A673 (cell line): ENCODE measurements at regions not wholly inside any gene's neighbourhood (a gene's known extent, or its start where the extent isn't known, plus 50 kb on each side); places are given as distances from the start of the nearest gene placed in this dataset.

Experiments used
- BruUV-seq: library from RNA; stranded (reverse); fragments of 400-500 nt; replicated peaks from 2 replicates; lab custom pipeline; 2021; lab: Mats Ljungman, UMichigan
- CTCF ChIA-PET: fragments of 300-600 bp; sonication (Branson Sonifier 250); formaldehyde crosslinking; loops from one replicate; lab custom pipeline; 2022; ENCODE audit warnings: antibody characterized with exemption; lab: Charles Lee
- POLR2A ChIA-PET: fragments of 300-600 bp; sonication (Branson Sonifier 250); formaldehyde crosslinking; loops from one replicate; lab custom pipeline; 2022; ENCODE audit warnings: antibody characterized with exemption; ENCODE audit not compliant: low non-redundant PET; lab: Charles Lee
- DNase-seq: peaks from one replicate; pipeline ENCODE4 v3.0.0-alpha.2; 2015; ENCODE audit warnings: low spot score
- H3K27ac ChIP-seq: fragments of 200-600 bp; sonication (generic); 2 replicates; pipeline ENCODE4 v1.5.1; 2016; ENCODE audit warnings: mixed run types, low read depth, mild to moderate bottlenecking, mixed read lengths, antibody characterized with exemption, low read length; ENCODE audit not compliant: poor library complexity, severe bottlenecking
- H3K27me3 ChIP-seq: fragments of 200-600 bp; sonication (generic); replicated peaks from 2 replicates; pipeline ENCODE4 v1.6.1; 2017; ENCODE audit warnings: mixed run types, low read depth, mild to moderate bottlenecking, mixed read lengths, antibody characterized with exemption, low read length; ENCODE audit not compliant: insufficient read depth, poor library complexity
- H3K36me3 ChIP-seq: fragments of 200-600 bp; sonication (generic); 2 replicates; pipeline ENCODE4 v1.6.1; 2016; ENCODE audit warnings: mixed run types, mild to moderate bottlenecking, mixed read lengths, antibody characterized with exemption, low read length; ENCODE audit not compliant: insufficient read depth, poor library complexity, severe bottlenecking
- H3K4me1 ChIP-seq: fragments of 200-600 bp; sonication (generic); 2 replicates; pipeline ENCODE4 v1.6.1; 2017; ENCODE audit warnings: mixed run types, mild to moderate bottlenecking, mixed read lengths, antibody characterized with exemption, low read length; ENCODE audit not compliant: insufficient read depth, poor library complexity, severe bottlenecking
- H3K4me3 ChIP-seq: fragments of 200-600 bp; sonication (generic); 2 replicates; pipeline ENCODE4 v1.5.1; 2016; ENCODE audit warnings: low read depth, mixed run types, mild to moderate bottlenecking, mixed read lengths, low read length; ENCODE audit not compliant: poor library complexity, severe bottlenecking
- H3K9me3 ChIP-seq: fragments of 200-600 bp; sonication (generic); 2 replicates; pipeline ENCODE4 v1.6.1; 2016; ENCODE audit warnings: mixed run types, low read depth, mild to moderate bottlenecking, mixed read lengths, antibody characterized with exemption, low read length; ENCODE audit not compliant: poor library complexity, severe bottlenecking
- EZH2 ChIP-seq: fragments of 200-600 bp; sonication (generic); IDR thresholded peaks from 2 replicates; pipeline ENCODE4 v1.6.1; 2017; ENCODE audit warnings: borderline replicate concordance, low read depth, mild to moderate bottlenecking, mixed read lengths, antibody characterized with exemption, low read length; ENCODE audit not compliant: poor library complexity, severe bottlenecking
- intact Hi-C: fragments of 100-400 bp; cut with micrococcal nuclease; formaldehyde crosslinking; loops from one replicate; pipeline ENCODE4 v1.10.0; 2022; ENCODE audit not compliant: unreplicated experiment
- TF ChIP-seq, protein P1 (sequence below): fragments of 300-800, 200-600 bp; sonication (generic); conservative IDR thresholded peaks from 2 replicates; pipeline ENCODE4 v1.5.1; 2017; ENCODE audit warnings: low read depth, mild to moderate bottlenecking, antibody characterized with exemption, low read length, moderate library complexity, mixed read lengths

DNA sequence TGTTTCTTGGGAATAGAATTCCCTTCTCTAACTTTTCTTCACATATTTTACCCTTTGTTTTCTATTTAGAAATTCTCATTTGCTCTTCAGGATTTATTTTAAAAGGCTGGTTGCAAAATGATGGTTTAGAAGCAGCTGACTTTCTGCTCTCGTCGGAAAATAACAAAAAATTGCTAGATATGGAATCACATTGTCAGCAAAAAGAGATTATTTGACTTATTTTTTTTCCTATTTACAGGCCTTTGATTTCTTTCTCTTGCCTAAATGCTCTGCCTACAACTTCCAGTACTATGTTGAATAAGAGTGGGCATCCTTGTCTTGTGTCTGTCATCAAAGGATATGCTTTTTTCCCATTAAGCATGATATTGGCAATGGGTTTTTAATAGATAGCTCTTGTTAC lies 1619.1 kb upstream of the ACO1 start:
- no peaks in the 10 kb centered on the region for H3K4me1 ChIP-seq
- no peaks in the 10 kb centered on the region for H3K27me3 ChIP-seq
- TF ChIP-seq, protein P1, sequence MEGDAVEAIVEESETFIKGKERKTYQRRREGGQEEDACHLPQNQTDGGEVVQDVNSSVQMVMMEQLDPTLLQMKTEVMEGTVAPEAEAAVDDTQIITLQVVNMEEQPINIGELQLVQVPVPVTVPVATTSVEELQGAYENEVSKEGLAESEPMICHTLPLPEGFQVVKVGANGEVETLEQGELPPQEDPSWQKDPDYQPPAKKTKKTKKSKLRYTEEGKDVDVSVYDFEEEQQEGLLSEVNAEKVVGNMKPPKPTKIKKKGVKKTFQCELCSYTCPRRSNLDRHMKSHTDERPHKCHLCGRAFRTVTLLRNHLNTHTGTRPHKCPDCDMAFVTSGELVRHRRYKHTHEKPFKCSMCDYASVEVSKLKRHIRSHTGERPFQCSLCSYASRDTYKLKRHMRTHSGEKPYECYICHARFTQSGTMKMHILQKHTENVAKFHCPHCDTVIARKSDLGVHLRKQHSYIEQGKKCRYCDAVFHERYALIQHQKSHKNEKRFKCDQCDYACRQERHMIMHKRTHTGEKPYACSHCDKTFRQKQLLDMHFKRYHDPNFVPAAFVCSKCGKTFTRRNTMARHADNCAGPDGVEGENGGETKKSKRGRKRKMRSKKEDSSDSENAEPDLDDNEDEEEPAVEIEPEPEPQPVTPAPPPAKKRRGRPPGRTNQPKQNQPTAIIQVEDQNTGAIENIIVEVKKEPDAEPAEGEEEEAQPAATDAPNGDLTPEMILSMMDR: no peak
- TF ChIP-seq EZH2: no peak
- ChIA-PET POLR2A (no interaction called here), CTCF (no interaction called here)
- DNase-seq: no peak
- no TSS peak for BruUV-seq
- no peak overlapping the region for H3K27ac ChIP-seq
- H3K4me3 ChIP-seq: no peak overlapping the region
- H3K9me3 ChIP-seq: no peaks in the 10 kb centered on the region
- H3K36me3 ChIP-seq: no peaks in the 10 kb centered on the region
- intact Hi-C loops: no loop called here

DNA sequence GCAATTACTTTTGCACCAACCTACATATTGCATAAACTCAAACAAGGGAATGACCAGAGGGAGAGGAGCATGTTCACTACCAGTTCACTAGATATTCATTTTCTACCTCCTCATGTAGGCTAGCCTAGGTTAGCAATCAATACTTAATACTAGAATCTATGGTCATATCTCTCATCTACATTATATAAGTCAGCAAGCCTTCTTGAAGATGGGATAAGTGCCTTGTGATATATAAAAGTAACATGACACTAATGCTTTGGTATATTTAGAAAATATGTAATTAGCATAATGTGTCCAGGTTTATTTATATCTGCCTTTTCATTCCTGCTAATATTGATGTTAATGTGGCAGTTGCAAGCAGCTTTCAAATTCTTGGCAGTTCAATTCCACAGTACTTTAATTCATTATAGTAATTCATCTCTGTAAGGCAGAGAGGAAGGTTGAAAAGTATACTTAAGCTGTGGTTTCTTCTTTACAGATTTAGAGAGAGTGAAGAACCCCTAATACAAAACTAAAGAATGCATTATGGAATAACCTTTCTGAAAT lies 1613.2 kb upstream of the ACO1 start:
- Histone ChIP-seq H3K36me3 (no peaks in the 10 kb centered on the region), H3K9me3 (no peaks in the 10 kb centered on the region), H3K4me3 (no peak overlapping the region), H3K27me3 (no peaks in the 10 kb centered on the region), H3K27ac (no peak overlapping the region), H3K4me1 (no peaks in the 10 kb centered on the region)
- ChIA-PET POLR2A (no interaction called here), CTCF (no interaction called here)
- TF ChIP-seq EZH2: no peak
- TF ChIP-seq, protein P1: no peak
- intact Hi-C loops: loop anchor here (10.0 kb wide), 2 partner anchors 56 to 936 kb away; no protein-coding TSS in a partner anchor
- DNase-seq: no peak
- BruUV-seq: no TSS peak

DNA sequence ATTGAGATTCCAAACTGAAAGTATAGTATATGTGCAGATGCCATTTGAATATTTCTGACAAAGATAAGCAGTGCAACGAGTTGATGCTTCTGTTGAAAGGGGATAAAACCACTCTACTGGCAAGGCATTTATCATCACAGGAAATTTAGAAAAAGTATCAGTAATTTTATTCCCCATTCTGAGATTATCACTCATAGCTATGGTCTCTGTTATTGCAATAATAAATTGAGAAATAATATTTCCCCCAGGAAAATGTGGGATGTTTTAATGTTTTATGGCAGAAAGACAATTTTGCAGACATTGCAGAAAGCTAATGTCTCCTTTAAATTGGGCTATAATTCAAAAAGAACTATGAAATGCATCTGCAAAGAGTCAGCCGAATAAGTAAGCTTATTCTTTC lies 1612.7 kb upstream of the ACO1 start:
- no peak for DNase-seq
- TF ChIP-seq, protein P1: no peak
- no peak for TF ChIP-seq EZH2
- ChIA-PET POLR2A (no interaction called here), CTCF (no interaction called here)
- no TSS peak for BruUV-seq
- intact Hi-C loops: loop anchor here (10.0 kb wide), 2 partner anchors 57 to 937 kb away; no protein-coding TSS in a partner anchor
- H3K27me3 ChIP-seq: no peaks in the 10 kb centered on the region
- H3K4me1 ChIP-seq: no peaks in the 10 kb centered on the region
- no peaks in the 10 kb centered on the region for H3K9me3 ChIP-seq
- H3K27ac ChIP-seq: no peak overlapping the region
- H3K36me3 ChIP-seq: no peaks in the 10 kb centered on the region
- H3K4me3 ChIP-seq: no peak overlapping the region
